Stimulated activated naive CD4-positive, alpha-beta T cell (primary cell): ENCODE measurements at regions not wholly inside any gene's neighbourhood (a gene's known extent, or its start where the extent isn't known, plus 50 kb on each side); places are given as distances from the start of the nearest gene placed in this dataset.

Experiments used
- DNase-seq, 6 experiments: peaks; one replicate each; lab custom pipeline; 2025; lab: John Stamatoyannopoulos, UW

DNA sequence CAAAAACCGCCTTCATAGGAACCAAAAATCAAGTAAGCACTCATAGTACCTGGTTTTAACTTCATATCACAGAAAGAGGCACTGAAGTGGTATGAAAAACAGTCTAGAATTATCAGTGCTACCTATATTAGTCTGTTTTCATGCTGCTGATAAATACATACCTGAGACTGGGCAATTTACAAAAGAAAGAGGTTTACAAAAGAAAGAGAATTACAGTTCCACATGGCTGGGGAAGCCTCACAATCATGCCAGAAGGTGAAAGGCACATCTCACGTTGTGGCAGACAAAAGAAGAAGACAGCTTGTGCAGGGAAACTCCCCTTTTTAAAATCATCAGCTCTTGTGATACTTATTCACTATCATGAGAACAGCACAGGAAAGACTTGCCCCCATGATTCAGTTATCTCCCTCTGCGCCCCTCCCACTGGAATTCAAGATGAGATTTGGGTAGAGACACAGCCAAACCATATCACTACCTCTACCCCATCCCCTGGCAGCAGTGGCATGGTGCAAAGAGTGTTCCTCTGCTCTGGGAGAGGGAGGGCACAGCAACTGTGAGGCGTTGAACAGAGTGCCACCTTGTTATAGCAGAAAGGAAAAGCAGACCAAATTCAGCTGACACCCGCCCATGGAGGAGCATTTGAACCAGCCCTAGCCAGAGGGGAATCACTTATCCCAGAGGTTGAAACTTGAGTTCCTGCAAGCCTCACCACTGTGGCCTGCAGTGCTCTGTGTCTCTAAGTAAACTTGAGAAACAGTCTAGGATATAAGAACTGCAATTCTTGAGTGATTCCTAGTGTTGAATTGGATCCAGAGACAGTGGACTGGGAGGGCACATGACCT is 61.9 kb upstream of the PTPRZ1 start:
- DNase-seq = no peak

DNA sequence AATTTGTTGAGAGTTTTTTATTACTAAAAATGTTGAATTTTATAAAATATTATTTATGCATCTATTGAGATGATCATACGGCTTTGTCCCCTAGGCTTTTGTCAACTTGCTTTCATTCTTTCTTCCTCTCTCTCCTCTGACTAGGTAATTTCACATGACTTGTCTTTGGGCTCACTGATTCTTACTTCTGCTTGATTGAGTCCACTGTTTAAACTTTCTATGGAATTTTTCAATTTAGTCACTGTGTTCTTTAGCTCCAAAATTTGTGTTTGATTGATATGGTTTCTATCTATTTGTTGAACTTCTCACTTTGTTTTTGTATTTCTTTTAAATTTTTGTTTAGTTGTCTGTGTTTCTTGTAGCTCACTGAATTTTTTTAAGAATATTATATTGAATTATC is 65.9 kb upstream of the PTPRZ1 start:
- DNase-seq = no peak

DNA sequence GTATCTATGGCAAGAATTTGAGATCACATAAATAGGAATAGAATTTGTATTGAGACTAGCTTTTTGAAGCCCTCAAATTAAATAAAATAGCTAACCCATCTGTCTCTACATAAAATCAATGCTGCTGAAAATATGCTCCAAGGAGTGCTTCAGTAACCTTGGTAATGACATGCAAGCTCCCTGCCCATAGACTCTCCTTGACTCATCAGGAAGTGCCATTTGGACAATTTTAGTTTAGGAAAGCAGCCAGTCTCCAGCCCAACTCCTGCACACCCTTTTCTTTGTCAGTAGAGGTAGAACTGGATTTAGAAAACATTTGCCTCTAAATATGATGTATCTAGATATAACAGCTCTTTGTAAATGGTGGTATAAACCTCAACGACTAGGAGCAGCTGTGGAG is 69.9 kb upstream of the PTPRZ1 start:
- DNase-seq = no peak

DNA sequence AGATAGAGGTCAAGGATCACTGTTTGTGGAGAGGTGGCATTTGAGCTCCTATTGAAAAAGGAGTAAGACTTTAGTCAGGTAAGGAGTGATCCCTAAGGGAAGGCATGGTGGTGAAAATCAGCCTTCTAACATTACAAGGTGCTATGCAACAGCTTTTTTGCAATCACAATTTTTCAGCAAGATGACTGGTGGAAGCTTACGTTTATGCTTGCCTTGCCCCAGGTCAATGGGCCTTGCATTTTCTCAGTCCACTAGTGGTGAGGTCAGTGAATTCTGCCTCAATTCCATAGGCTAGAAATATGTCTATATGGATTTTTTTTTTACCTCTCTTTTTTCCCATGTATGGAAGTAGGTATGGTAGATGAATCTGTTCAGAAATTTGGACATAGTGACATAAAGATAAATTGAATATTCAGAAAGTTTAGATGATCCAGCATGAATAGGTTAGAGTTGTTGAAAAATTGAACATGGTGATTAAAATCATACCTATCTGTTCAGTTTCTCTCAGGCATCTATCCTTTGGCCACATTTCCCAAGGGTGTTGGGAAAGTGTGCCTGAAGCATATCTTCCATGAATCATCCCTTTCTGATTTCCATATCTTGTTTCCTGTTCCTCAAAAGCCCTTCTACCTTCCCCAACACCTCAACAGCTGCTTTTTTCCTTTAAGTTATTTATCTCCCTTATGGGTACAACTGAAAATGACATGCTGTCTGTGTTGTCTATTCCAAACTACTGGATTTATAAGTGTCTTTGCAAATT is 71.9 kb upstream of the PTPRZ1 start:
- DNase-seq = no peak

DNA sequence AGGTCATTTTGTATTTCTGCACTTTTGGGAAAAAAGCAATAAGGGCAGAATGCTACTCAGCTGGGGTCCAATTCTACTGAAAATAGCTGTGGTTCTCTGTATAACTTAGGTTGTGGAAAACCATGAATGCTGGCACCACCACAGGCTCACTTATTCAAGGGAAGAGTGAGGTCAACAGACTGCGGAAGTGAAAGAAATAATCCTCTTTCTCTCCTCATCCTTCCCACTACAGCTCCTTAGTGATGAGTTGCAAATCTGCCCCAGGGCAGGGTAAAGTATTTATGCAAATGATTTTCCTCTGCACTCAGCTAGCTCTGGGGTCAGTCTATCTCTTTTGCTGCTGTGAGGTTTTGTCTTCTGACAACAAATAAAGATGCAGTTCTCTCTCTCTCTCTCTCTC is 74.1 kb upstream of the PTPRZ1 start:
- DNase-seq = no peak

DNA sequence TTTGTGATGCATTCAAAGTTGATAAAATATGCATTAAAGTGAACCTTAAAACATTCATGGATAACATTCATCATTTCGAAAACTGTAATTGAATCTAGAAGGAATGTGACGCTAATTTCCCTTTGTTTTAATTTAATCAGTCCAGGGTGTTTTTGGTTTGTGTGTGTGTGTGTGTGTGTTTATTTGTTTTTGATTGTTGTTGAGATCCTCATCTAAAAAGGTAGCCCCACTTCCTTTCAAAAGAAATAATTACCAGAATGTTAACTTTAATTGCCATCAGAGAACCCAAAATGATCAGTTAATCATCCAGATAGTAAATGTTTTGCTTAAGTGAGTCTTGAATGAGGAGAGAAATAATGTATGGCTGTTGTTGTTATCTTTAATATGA is 74.5 kb upstream of the PTPRZ1 start:
- no peak for DNase-seq

DNA sequence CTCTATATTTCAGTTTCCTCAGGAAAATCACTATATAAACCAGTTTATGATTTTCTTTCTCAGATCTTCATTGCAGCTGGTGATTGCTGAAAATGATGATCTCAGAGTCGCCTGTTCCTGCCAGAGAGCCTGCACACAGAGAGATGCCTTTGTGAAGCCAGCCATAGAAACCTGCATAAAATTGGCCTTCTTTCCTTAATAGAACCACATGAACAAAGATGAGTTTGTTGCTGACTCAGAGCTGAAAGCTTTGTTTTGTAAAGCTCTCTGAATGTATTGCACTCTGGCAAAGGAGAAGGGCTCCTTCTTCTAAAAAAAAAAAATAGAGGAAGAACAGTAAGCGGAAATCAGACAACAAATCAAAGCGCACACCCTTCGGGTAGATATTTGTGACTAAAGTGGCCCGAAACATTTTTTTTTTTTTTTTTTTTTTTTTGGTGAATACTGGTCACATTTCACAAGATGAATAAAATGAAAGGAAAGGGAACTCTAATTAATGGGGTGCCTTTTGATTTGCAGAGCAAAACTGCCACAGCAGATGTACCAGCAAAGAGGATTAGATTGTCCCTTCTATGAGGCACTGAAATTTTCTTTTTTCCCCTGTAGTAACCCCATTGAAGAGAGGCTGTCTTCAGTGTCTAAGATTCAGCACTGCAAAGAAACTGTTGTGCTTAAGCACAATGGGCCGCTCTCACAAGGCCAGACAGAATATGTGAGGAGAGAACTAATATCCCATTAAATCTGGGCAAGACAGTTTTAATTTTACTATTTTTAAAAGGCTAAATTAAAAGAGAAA is 75.1 kb upstream of the PTPRZ1 start:
- no peak for DNase-seq

DNA sequence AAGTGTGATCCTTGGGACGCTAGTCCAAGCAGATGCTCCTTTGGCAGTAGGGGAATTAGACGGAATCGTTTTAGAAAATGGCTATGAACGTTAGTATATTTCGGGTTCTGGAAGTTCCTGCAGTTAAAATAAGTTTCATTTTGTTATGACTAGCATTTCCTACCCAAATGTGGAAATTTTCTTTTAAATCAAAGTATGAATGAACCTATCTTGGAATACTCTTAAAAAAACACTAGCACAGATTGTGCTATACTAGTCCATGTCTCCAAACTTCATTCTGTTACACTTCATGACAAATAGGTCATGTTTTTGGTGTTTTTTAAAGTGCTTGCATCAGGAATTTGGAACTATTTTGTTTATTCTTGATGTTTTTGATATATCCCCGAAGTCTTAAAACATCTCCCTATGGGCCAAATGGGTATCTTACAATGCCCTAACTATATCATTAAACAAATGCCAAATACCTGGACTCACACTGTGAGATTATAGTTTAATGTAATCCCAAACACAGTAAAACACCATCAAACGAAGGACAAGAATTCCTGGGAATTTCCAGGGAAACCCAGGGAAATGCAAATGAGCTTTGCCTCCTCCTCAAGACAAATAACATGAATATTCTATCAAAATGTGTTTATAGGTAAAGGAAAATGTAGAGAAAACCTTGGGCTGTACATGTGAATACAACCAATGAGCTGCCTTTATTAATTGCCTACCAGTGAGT is 75.9 kb upstream of the PTPRZ1 start:
- DNase-seq = no peak

DNA sequence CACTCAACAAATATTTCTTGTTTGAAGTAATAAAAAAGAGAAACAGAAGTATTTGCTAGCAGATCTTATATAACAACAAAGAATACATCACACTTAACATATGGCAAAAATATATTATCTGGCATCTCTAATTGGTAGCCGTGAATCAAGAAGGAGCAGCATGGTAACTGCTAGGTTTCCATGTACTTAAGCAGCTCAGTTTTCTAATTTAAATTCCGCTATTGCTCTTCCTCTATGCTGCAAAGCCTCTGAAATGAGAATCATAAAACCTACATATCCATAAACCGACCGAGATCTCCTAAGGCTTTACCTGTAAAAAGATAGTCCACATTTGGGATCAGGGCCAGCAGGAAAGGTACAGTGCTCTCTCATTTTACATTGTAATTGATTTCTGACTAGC is 76.6 kb upstream of the PTPRZ1 start:
- no peak for DNase-seq

DNA sequence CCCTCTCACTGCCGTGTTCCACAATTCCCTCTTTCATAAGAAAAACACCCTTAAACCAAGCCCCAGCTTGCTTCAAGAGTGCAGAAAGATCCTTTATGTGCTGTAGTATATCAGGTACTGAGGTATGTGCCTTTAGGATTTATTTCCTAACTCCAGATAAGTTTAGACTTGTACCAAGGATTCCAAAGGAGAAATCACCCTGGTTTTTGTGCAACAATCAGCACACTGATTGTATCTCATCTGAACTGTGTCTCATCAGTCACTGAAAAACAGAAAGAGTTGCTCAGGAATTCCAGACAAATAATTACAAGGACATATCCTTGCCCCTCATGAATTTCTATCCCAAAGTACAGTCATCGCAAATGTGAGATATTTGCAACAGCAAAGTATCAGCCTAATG is 77.2 kb upstream of the PTPRZ1 start:
- DNase-seq = no peak

DNA sequence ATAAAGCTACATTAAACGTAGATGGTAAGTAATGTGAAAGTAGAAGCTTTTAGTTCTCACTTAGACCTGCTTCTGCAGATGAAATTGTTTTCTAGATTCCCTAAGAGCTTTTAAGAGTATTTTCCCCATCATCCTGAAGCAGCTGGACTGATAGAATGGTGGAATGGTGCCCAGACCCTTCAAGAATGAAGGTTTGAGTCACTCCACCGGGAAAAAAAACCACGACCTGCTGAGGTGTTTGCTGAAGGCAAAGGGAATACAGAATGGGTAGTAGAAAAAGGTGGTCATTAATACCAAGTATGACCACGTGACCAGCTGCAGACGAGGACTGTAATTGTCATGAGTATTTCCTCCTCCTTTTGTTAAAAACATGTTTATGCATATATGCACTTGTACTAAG is 79.2 kb upstream of the PTPRZ1 start:
- no peak for DNase-seq

DNA sequence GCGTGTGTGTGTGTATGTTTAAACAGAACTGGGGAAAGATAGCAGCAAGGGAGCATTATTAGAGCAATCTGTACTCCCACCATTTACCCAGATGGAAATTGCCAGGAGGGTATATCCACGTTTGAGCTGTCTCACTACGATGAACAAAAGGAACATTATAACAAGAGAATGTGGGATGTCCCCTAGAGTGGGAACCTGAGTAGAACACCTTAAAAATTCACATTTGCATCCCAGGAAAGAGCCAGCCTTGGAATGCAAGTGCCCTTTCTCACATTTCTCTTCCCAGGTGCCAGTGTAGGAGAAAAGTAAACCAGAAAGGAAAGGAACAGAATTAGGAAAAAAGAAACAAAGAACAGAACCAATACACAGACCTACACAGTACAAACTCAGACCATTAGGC is 95.3 kb upstream of the PTPRZ1 start:
- DNase-seq = no peak

DNA sequence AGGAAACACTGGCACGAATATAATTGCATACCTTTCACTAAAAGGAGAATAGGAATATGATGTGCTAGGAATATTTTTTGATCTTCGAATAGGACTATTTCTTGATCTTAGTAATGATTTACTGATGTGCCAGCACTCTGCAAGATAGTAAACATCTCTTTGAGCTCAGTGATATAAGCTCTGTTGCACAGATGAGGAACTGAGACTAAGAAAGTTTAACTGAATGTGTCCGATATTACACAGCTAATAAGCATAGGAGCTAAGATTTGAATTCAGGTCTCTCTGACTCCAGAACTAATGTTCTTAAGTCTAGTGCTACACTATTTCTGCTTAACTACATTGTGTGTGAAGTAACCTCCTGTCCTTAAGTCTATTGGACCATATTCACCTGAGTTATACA is 98.4 kb upstream of the PTPRZ1 start:
- no peak for DNase-seq

DNA sequence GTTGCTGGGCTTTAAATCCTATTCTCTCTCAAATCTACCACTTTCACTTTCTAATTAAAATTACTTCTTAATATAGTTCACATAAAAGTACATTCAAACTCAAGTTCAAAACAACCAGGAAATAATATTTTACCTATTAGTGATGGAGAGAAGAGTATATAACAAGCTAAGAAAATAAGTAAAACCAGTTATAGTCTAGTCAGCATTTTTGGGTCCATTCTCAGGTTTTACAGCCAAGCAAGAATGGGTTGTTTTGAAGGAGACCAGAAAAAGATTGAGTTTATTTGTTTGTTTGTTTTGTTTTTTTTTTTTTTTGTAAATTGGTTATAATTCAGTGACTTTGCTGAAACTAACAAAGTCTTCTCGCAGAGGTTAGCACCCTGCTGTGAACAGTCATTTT is 106.3 kb upstream of the PTPRZ1 start:
- DNase-seq = no peak

DNA sequence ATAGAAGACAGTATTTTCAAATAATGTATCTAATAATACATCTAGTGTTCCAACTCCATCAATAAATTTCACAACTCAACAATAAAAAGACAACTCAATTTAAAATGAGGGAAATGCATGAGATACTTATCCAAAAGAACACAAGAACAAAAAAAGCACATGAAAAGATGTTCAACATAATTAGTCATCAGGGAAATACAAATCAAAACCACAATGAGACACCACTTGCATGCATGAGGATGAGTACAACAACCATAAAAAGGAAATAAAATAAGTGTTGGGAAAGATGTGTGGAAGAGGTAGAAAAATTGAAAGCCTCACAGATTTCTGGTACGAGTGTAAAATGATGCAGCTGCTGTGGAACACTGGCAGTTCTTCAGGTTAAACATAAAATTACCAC is 111.6 kb upstream of the PTPRZ1 start:
- no peak for DNase-seq

DNA sequence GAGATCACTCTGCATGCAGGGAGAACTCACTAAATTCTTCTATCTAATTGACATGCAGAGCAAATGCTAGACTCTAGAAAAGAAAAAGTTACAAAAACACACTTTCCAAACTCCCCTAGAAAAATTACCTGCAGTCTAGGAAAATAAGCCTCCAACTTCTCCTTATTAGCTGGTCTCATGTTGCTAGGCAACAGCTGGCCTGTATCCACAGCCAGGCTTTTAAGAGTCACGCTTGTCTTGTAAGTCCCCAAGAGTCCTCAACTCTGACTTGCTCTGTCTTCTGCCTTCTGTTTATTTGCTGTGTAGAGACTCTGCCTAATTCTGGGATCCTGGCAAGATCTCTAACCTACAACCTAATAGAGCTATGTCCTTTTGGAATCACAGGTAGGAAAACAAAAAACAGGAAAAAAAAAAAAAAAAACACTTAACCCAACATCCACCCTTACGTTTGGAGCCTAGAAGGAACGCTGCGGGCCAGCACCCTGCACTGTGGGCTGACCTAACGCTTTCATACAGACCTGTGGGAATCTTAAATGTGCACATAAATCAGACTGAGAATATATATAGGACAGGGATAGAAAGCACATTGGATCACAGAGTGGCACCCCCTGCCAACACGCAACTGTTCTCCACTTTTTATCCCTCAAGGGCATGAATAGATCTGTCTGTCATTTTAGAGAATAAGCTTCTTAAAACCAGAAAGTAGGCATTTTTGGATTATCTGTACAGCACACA is 117.0 kb upstream of the PTPRZ1 start:
- DNase-seq = no peak

DNA sequence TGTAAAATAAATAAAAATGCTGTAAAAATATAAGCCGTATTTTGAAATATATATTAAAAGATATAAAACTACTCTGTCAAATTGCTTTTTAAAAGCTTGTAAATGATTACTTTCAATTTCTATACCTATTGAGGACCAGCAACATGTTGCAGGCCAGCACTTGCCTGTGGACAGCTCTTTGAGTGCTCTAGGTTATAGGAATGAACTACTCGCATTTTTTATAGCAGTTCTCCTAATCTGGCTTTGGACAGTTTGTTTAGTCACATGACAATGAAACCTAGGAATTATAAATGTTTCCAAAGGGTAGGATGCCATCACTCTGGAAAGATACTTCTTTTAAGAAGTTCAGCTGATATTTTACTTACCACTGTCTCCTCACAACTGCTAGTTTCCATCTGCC is 117.7 kb upstream of the PTPRZ1 start:
- DNase-seq = no peak

DNA sequence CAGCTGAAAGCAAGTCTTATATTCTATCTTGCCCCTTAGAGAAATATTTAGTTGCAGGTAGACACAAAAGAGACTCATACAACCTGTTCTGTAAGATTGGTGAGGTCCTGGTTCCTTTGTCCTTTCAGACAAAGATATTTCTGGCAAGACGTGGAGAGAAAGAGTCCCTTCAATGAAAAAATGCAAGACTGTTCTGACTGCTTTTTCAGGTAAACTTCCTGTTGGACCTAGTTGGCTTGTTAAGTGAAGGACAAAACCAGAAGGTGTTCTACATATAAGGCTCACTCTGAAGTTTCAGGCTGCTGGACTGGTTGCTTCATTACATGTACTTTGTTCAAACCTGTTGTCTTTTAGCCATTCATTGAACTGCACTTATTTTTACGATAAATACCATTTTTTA is 119.0 kb upstream of the PTPRZ1 start:
- no peak for DNase-seq

DNA sequence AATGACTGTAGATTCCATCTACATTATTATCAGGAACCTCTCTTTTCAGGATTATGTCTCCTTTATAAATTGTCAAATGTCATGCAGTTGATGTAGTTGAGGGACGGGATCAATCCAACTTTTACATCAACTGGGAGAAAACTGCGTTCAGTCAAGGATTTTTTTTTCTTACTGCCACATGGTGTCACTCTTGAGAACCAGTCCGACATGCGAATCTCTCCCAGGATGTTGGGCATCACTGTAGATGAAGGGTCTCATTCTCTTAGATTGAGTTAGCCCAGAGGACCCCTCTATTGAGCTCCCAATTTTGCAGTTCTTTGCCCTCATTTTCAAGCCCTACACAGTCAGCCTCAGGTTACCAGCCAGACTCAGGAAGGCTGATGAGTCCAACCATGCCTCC is 120.3 kb upstream of the PTPRZ1 start:
- no peak for DNase-seq

DNA sequence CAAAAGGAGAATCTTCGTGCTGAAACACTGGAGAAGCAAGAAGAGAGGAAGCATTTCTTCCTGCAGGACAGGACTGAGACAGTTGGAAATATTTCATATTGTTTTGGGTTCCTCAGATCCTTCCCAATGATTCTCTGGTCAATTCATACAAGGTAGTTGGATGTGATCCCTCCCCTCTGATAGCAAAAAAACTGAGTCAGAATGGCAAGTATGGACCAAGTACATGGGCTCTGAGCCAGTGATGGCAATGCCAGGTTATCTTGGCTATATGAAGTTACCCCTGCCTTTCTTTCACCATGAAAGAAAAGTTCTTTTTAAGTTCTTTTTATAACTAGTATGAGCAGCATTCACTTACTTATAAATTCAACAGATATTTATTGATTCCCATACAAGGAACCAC is 124.4 kb upstream of the PTPRZ1 start:
- DNase-seq = no peak

DNA sequence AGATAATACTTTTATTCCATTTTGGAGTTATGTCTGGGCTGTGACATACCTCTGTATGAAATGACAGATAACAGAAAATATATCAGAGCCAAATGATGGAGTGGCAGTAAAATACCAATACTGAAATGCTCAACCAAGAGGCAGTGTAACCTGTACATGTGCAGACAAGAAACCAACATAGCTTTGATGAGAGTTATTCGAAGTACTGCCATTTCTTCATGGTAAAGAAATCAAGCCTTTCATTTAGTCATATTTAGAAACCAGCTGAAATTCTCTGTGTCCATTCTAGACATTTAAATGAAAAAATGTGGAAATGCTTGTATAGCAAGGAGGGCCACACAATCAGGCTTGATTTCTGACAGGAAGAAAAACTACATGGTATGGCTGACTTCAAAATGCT is 127.1 kb upstream of the PTPRZ1 start:
- DNase-seq = no peak

DNA sequence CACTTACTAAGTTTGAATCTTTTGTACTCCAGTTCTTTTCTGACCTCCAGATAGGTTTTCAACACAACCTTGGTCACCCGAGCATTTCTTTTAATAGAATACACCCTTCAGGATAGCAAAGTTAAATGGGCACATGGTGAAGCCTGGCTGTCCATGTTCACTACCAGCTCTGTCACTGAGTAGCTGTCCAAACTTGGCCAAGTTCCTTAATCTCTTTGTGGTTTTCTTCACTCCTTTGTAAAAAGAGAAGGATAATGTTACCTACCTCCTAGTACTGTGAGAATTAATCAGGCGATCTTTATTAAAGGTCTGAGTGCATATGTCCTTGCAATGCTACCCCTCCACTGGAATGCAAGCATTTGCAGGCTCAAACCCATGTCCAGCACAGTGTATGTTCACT is 128.1 kb upstream of the PTPRZ1 start:
- DNase-seq = no peak
